ENCODE measurements at regions not wholly inside any gene's neighbourhood (a gene's known extent, or its start where the extent isn't known, plus 50 kb on each side); places are given as distances from the start of the nearest gene placed in this dataset.

DNA sequence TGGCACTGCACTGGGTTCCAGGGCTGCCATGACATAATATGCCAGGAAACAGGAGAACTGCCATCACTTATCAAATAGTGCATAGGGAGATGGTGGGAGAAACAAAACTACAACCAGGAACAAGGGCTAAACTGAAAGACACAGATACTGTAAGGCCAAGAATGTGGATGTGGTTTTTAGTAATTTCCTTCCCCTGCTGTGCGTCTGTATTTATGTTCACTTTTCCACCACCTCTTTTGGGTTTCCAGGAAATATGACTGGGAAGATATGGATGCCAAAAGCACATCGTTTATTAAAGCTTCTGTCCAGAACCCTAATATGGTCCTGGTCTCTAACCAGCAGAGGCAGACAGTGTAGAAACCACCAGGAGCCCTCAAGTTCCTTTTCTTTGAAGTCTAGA, 759.7 kb upstream of the FANCL start:
- Histone ChIP-seq H3K79me2 (ENCODE audit: low read depth) (no peaks in the 10 kb centered on the region), H3K36me3 (ENCODE audit: low read depth) (no peaks in the 10 kb centered on the region), H3F3A (ENCODE audit: insufficient read depth, low read depth) (no peaks in the 10 kb centered on the region), H4K20me1 (ENCODE audit: insufficient read depth) (no peaks in the 10 kb centered on the region; the same call in 1 of the 2 replicates), H2AFZ (no peak overlapping the region), H3K27ac (no peak overlapping the region), H3K9me3 (ENCODE audit: insufficient read depth, low read depth) (no peaks in the 10 kb centered on the region), H3K4me1 (replicated peaks; ENCODE audit: insufficient read depth) (no peaks in the 10 kb centered on the region), H3K4me3 (no peak overlapping the region), H3K4me2 (no peak overlapping the region), H3K27me3 (ENCODE audit: insufficient read depth, low read depth) (no peaks in the 10 kb centered on the region), H3K9me2 (ENCODE audit: insufficient read depth) (no peaks in the 10 kb centered on the region)
- intact Hi-C loops (cut with micrococcal nuclease; ENCODE audit: unreplicated experiment), result no loop called here
- TF ChIP-seq EZH2 (IDR thresholded peaks at IDR 0.05; ENCODE audit: low read depth), result no peak
- TF ChIP-seq, protein P1, sequence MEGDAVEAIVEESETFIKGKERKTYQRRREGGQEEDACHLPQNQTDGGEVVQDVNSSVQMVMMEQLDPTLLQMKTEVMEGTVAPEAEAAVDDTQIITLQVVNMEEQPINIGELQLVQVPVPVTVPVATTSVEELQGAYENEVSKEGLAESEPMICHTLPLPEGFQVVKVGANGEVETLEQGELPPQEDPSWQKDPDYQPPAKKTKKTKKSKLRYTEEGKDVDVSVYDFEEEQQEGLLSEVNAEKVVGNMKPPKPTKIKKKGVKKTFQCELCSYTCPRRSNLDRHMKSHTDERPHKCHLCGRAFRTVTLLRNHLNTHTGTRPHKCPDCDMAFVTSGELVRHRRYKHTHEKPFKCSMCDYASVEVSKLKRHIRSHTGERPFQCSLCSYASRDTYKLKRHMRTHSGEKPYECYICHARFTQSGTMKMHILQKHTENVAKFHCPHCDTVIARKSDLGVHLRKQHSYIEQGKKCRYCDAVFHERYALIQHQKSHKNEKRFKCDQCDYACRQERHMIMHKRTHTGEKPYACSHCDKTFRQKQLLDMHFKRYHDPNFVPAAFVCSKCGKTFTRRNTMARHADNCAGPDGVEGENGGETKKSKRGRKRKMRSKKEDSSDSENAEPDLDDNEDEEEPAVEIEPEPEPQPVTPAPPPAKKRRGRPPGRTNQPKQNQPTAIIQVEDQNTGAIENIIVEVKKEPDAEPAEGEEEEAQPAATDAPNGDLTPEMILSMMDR (conservative IDR thresholded peaks at IDR 0.05), result no peak
- POLR2A ChIA-PET (ENCODE audit: unreplicated experiment), result no interaction called here
- DNase-seq, result no peak
- CTCF ChIA-PET, result no interaction called here
- no TSS peak for BruUV-seq (replicated peaks)

DNA sequence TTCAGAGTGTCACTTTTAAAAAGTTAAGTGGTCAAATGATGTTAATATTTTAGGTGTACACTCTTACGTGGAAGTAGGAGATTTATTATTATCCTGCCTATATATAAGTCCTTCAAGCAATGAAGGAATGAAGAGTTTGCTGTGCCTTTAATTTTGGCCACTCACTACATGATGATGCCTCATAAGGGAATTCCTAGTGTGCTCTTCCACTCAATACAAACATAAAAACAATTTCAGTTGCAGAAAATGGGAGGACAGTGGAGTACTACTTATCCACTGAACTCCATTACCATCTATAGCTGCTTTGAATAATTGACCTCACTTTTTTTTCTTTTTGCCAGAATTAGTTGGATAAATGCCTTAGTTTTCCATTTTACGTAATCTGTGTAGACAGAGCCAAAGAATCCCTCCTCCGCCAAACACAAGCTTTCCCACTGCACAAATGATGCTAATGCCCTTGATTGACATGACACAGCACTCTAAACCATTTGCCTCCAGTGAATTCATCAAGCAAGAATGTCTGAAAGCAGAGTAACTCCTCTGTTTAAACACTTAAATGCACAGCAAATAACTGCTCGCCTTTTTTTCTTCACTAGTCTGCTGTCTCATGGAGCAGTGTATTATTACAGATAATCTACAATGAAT, 751.1 kb upstream of the FANCL start:
- H3K36me3 ChIP-seq (ENCODE audit: low read depth), result no peaks in the 10 kb centered on the region
- H3K79me2 ChIP-seq (ENCODE audit: low read depth), result no peaks in the 10 kb centered on the region
- DNase-seq, result no peak
- intact Hi-C loops (cut with micrococcal nuclease; ENCODE audit: unreplicated experiment), result no loop called here
- no peaks in the 10 kb centered on the region for H3K27me3 ChIP-seq (ENCODE audit: insufficient read depth, low read depth)
- no peaks in the 10 kb centered on the region for H3K9me2 ChIP-seq (ENCODE audit: insufficient read depth)
- ChIA-PET CTCF (no interaction called here), POLR2A (ENCODE audit: unreplicated experiment) (no interaction called here)
- H3K4me1 ChIP-seq (replicated peaks; ENCODE audit: insufficient read depth), result no peaks in the 10 kb centered on the region
- H2AFZ ChIP-seq, result no peak overlapping the region
- no peaks in the 10 kb centered on the region; the same call in 1 of the 2 replicates for H4K20me1 ChIP-seq (ENCODE audit: insufficient read depth)
- TF ChIP-seq, protein P1 (conservative IDR thresholded peaks at IDR 0.05), result no peak
- TF ChIP-seq EZH2 (IDR thresholded peaks at IDR 0.05; ENCODE audit: low read depth), result no peak
- H3K27ac ChIP-seq, result no peak overlapping the region
- H3K9me3 ChIP-seq (ENCODE audit: insufficient read depth, low read depth), result no peaks in the 10 kb centered on the region
- H3F3A ChIP-seq (ENCODE audit: insufficient read depth, low read depth), result no peaks in the 10 kb centered on the region
- no TSS peak for BruUV-seq (replicated peaks)
- H3K4me3 ChIP-seq, result no peak overlapping the region
- H3K4me2 ChIP-seq, result no peak overlapping the region

DNA sequence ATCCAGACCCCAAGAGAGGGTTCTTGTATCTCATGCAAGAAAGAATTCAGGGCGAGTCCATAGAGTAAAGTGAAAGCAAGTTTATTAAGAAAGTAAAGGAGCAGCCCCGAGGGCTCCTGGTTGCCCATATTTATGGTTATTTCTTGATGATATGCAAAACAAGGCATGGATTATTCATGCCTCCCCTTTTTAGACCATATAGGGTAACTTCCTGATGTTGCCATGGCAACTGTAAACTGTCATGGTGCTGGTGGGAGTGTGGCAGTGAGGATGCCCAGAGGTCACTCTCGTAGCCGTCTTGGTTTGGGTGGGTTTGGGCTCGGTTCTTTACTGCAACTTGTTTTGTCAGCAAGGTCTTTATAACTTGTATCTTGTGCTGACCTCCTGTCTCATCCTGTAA, 750.2 kb upstream of the FANCL start:
- Histone ChIP-seq H3K9me2 (ENCODE audit: insufficient read depth) (no peaks in the 10 kb centered on the region), H3K36me3 (ENCODE audit: low read depth) (no peaks in the 10 kb centered on the region), H2AFZ (no peak overlapping the region), H3K4me3 (no peak overlapping the region), H3K4me1 (replicated peaks; ENCODE audit: insufficient read depth) (no peaks in the 10 kb centered on the region), H3F3A (ENCODE audit: insufficient read depth, low read depth) (no peaks in the 10 kb centered on the region), H3K79me2 (ENCODE audit: low read depth) (no peaks in the 10 kb centered on the region), H3K4me2 (no peak overlapping the region), H3K9me3 (ENCODE audit: insufficient read depth, low read depth) (no peaks in the 10 kb centered on the region), H3K27ac (no peak overlapping the region), H4K20me1 (ENCODE audit: insufficient read depth) (no peaks in the 10 kb centered on the region), H3K27me3 (ENCODE audit: insufficient read depth, low read depth) (no peaks in the 10 kb centered on the region)
- no peak for TF ChIP-seq EZH2 (IDR thresholded peaks at IDR 0.05; ENCODE audit: low read depth)
- TF ChIP-seq, protein P1 (conservative IDR thresholded peaks at IDR 0.05), result no peak
- ChIA-PET CTCF (no interaction called here), POLR2A (ENCODE audit: unreplicated experiment) (no interaction called here)
- no TSS peak for BruUV-seq (replicated peaks)
- no peak for DNase-seq
- intact Hi-C loops (cut with micrococcal nuclease; ENCODE audit: unreplicated experiment), result no loop called here

Data from PC-9 (cell line).